ENCODE measurements at regions not wholly inside any gene's neighbourhood (a gene's known extent, or its start where the extent isn't known, plus 50 kb on each side); places are given as distances from the start of the nearest gene placed in this dataset.

DNA sequence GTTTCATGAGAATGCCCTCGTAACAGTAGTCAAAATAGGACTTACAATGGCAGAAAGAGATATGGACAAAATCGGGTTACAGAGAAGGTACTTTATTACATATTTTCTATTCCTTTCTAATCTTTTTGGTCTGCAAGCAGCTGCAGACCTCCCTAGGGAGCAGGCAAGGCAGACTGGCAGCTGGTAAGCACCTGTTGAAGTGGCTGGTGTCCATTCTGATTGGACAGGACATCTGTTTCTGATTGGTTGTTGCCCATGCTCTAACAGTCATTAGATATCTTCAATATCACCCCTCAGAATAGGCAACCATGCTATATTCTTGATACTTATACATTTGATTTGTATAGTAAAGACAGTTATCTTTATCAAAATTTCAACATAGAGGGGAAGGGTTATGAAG is 606.3 kb downstream of the KCNJ2 start:
- TF ChIP-seq TAF1 (IDR thresholded peaks at IDR 0.05; ENCODE audit: low read depth, low read length) (no peak), SPI1 (IDR thresholded peaks at IDR 0.05; ENCODE audit: low read depth, low read length) (no peak)
